OCI-LY1 (cell line): ENCODE measurements at regions not wholly inside any gene's neighbourhood (a gene's known extent, or its start where the extent isn't known, plus 50 kb on each side); places are given as distances from the start of the nearest gene placed in this dataset.

Experiments used
- H2AFZ ChIP-seq: fragments of 200-600 bp; sonication (generic), shearing (Covaris generic); 2 replicates; pipeline ENCODE4 v1.6.0; 2014; ENCODE audit warnings: antibody characterized with exemption, mild to moderate bottlenecking, low read length
- H3F3A ChIP-seq: fragments of 200-600 bp; sonication (generic), shearing (Covaris generic); 2 replicates; pipeline ENCODE4 v1.6.0; 2014; ENCODE audit warnings: mild to moderate bottlenecking, antibody characterized with exemption, low read length, moderate library complexity; ENCODE audit not compliant: insufficient read depth
- H3K27ac ChIP-seq: fragments of 200-600 bp; sonication (generic); 2 replicates; pipeline ENCODE4 v1.5.1; 2014; ENCODE audit warnings: low read length, mixed run types, mild to moderate bottlenecking, low read depth; ENCODE audit not compliant: poor library complexity, severe bottlenecking
- H3K27me3 ChIP-seq: fragments of 200-600 bp; sonication (generic); 2 replicates; pipeline ENCODE4 v1.6.0; 2014; ENCODE audit warnings: antibody characterized with exemption, mild to moderate bottlenecking, low read length, moderate library complexity; ENCODE audit not compliant: insufficient read depth
- H3K36me3 ChIP-seq: fragments of 200-600 bp; sonication (generic); 2 replicates; pipeline ENCODE4 v1.6.1; 2014; ENCODE audit warnings: mild to moderate bottlenecking, antibody characterized with exemption, low read length, moderate library complexity, mixed read lengths; ENCODE audit not compliant: insufficient read depth
- H3K4me1 ChIP-seq: fragments of 200-600 bp; sonication (generic); 2 replicates; pipeline ENCODE4 v1.5.1; 2014; ENCODE audit warnings: mild to moderate bottlenecking, low read length, moderate library complexity; ENCODE audit not compliant: insufficient read depth, severe bottlenecking
- H3K4me2 ChIP-seq: fragments of 200-600 bp; sonication (generic), shearing (Covaris generic); 2 replicates; pipeline ENCODE4 v1.6.1; 2014; ENCODE audit warnings: low read length
- H3K4me3 ChIP-seq: fragments of 200-600 bp; sonication (generic); 2 replicates; pipeline ENCODE4 v1.5.1; 2014; ENCODE audit warnings: low read length, low read depth, mild to moderate bottlenecking, mixed read lengths; ENCODE audit not compliant: poor library complexity, severe bottlenecking
- H3K79me2 ChIP-seq: fragments of 200-600 bp; shearing (Covaris generic); 2 replicates; pipeline ENCODE4 v1.6.1; 2016; ENCODE audit warnings: mixed run types, low read length, mixed read lengths; ENCODE audit not compliant: insufficient read depth
- H3K9ac ChIP-seq: fragments of 200-600 bp; sonication (generic), shearing (Covaris generic); 2 replicates; pipeline ENCODE4 v1.6.1; 2014; ENCODE audit warnings: mild to moderate bottlenecking, low read length, mixed read lengths
- H3K9me2 ChIP-seq: fragments of 200-600 bp; sonication (generic), shearing (Covaris generic); 2 replicates; pipeline ENCODE4 v1.6.1; 2014; ENCODE audit warnings: low read depth, mild to moderate bottlenecking, low read length, mixed read lengths
- H3K9me3 ChIP-seq: fragments of 200-600 bp; shearing (Covaris generic); 2 replicates; pipeline ENCODE4 v1.6.1; 2014; ENCODE audit warnings: low read length, mixed read lengths
- H4K20me1 ChIP-seq: fragments of 200-600 bp; sonication (generic), shearing (Covaris generic); 2 replicates; pipeline ENCODE4 v1.6.0; 2016; ENCODE audit warnings: mild to moderate bottlenecking, low read length; ENCODE audit not compliant: insufficient read depth
- CTCF ChIP-seq: fragments of 200-600 bp; sonication (generic), shearing (Covaris generic); IDR thresholded peaks from 2 replicates; pipeline ENCODE4 v1.5.1; 2017; ENCODE audit warnings: mild to moderate bottlenecking, antibody characterized with exemption, low read length, moderate library complexity, mixed read lengths
- EZH2 ChIP-seq: fragments of 200-600 bp; sonication (generic), shearing (Covaris generic); IDR thresholded peaks from 2 replicates; pipeline ENCODE4 v1.8.0; 2017; ENCODE audit warnings: borderline replicate concordance, mixed run types, mild to moderate bottlenecking, antibody characterized with exemption, low read length, moderate library complexity, mixed read lengths

DNA sequence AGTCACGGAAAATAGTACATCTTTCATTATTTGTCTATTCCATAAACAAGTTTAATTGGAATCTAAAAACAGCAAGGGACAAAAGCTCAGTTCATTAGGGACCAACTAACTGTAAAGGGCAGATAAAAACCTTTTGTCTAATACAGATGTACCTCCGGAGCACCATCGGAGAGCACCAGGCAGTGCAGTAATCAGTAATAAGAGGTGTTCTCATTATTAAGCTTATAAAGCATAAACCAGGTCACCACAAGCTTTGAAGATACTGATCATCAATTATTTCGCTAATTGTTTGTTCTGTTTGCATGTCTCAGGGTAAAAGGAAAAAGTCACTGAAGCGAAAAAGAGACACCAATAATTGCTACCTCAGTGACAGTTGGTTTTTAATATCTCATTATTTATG lies 207.3 kb upstream of the PRKD1 start:
- TF ChIP-seq EZH2 = no peak
- TF ChIP-seq CTCF = no peak
- no peak overlapping the region for H3K4me2 ChIP-seq
- no peaks in the 10 kb centered on the region for H3K9me2 ChIP-seq
- H3K9ac ChIP-seq = no peak overlapping the region
- H2AFZ ChIP-seq = no peak overlapping the region
- H3K4me1 ChIP-seq = no peaks in the 10 kb centered on the region
- no peak overlapping the region for H3K27ac ChIP-seq
- H3K36me3 ChIP-seq = no peaks in the 10 kb centered on the region
- no peaks in the 10 kb centered on the region for H3K9me3 ChIP-seq
- no peaks in the 10 kb centered on the region for H3K79me2 ChIP-seq
- no peak overlapping the region for H3K4me3 ChIP-seq
- no peaks in the 10 kb centered on the region for H3F3A ChIP-seq
- H3K27me3 ChIP-seq = no peaks in the 10 kb centered on the region
- H4K20me1 ChIP-seq = no peaks in the 10 kb centered on the region

- H4K20me1 ChIP-seq = no peaks in the 10 kb centered on the region
- H3K36me3 ChIP-seq = no peaks in the 10 kb centered on the region
- no peak overlapping the region for H3K4me2 ChIP-seq
- no peak overlapping the region for H3K9ac ChIP-seq
- no peaks in the 10 kb centered on the region for H3K4me1 ChIP-seq
- no peaks in the 10 kb centered on the region for H3K79me2 ChIP-seq
- no peaks in the 10 kb centered on the region for H3F3A ChIP-seq
- H3K9me2 ChIP-seq = no peaks in the 10 kb centered on the region
- no peaks in the 10 kb centered on the region for H3K27me3 ChIP-seq
- H3K27ac ChIP-seq = no peak overlapping the region
- no peaks in the 10 kb centered on the region for H3K9me3 ChIP-seq
- H3K4me3 ChIP-seq = no peak overlapping the region
- no peak for TF ChIP-seq EZH2
- no peak for TF ChIP-seq CTCF
- no peak overlapping the region for H2AFZ ChIP-seq
These were observed 210.9 kb upstream of the PRKD1 start for GRCh38 chr14:30138567-30138966.

- Histone ChIP-seq H3K4me3 (no peak overlapping the region), H3K27ac (no peak overlapping the region)
These were observed 214.6 kb upstream of the PRKD1 start for GRCh38 chr14:30142216-30142615.

More at GRCh38 chr14:30142216-30142615, 214.6 kb upstream of the PRKD1 start:
- Histone ChIP-seq H3K27me3 (no peaks in the 10 kb centered on the region), H4K20me1 (no peaks in the 10 kb centered on the region), H3K79me2 (no peaks in the 10 kb centered on the region), H3K9me2 (no peaks in the 10 kb centered on the region), H3K9ac (no peak overlapping the region), H2AFZ (no peak overlapping the region), H3K4me1 (no peaks in the 10 kb centered on the region), H3K9me3 (no peaks in the 10 kb centered on the region), H3K4me2 (no peak overlapping the region), H3K36me3 (no peaks in the 10 kb centered on the region), H3F3A (no peaks in the 10 kb centered on the region)
- TF ChIP-seq CTCF = no peak
- no peak for TF ChIP-seq EZH2
